ENCODE measurements at regions not wholly inside any gene's neighbourhood (a gene's known extent, or its start where the extent isn't known, plus 50 kb on each side); places are given as distances from the start of the nearest gene placed in this dataset.
"Not testable (repeated sequence)": the region's sequence is repeated elsewhere in the genome, so short reads cannot be mapped to it uniquely, and the experiment has no call there.

GRCh38 chr2:40043641-40044040 is 264.6 kb upstream of the THUMPD2 start:
- no peak for DNase-seq (ENCODE audit: low spot score)

GRCh38 chr2:40043191-40043590 is 264.1 kb upstream of the THUMPD2 start:
- DNase-seq (ENCODE audit: low spot score), result no peak

- no peak for DNase-seq (ENCODE audit: low spot score)
Measured at GRCh38 chr2:40041422-40042382, 262.6 kb upstream of the THUMPD2 start.

GRCh38 chr2:40039549-40039948 is 260.5 kb upstream of the THUMPD2 start:
- no peak for DNase-seq (ENCODE audit: low spot score)

GRCh38 chr2:40038646-40039045 is 259.6 kb upstream of the THUMPD2 start:
- DNase-seq (ENCODE audit: low spot score), result no peak

GRCh38 chr2:40037303-40037702 is 258.2 kb upstream of the THUMPD2 start:
- DNase-seq (ENCODE audit: low spot score), result no peak

- no peak for DNase-seq (ENCODE audit: low spot score)
Measured at GRCh38 chr2:40036241-40036640, 257.2 kb upstream of the THUMPD2 start.

- DNase-seq (ENCODE audit: low spot score), result no peak
Measured at GRCh38 chr2:40034801-40035200, 255.7 kb upstream of the THUMPD2 start.

- no peak for DNase-seq (ENCODE audit: low spot score)
Measured at GRCh38 chr2:40034198-40034597, 255.1 kb upstream of the THUMPD2 start.

GRCh38 chr2:40033781-40034180 is 254.7 kb upstream of the THUMPD2 start:
- no peak for DNase-seq (ENCODE audit: low spot score)

- DNase-seq (ENCODE audit: low spot score), result no peak
Measured at GRCh38 chr2:40032650-40033319, 253.7 kb upstream of the THUMPD2 start.

- no peak for DNase-seq (ENCODE audit: low spot score)
Measured at GRCh38 chr2:40030456-40030975, 251.5 kb upstream of the THUMPD2 start.

- DNase-seq (ENCODE audit: low spot score), result no peak
Measured at GRCh38 chr2:40028792-40029488, 249.9 kb upstream of the THUMPD2 start.

- no peak for DNase-seq (ENCODE audit: low spot score)
Measured at GRCh38 chr2:40027968-40028367, 248.9 kb upstream of the THUMPD2 start.

- DNase-seq (ENCODE audit: low spot score), result not testable (repeated sequence)
Measured at GRCh38 chr2:40025276-40025675, 246.2 kb upstream of the THUMPD2 start.

- DNase-seq (ENCODE audit: low spot score), result no peak
Measured at GRCh38 chr2:40020997-40021396, 241.9 kb upstream of the THUMPD2 start.

GRCh38 chr2:40016151-40016885 is 237.3 kb upstream of the THUMPD2 start:
- no peak for DNase-seq (ENCODE audit: low spot score)

GRCh38 chr2:40013962-40014361 is 234.9 kb upstream of the THUMPD2 start:
- not testable (repeated sequence) for DNase-seq (ENCODE audit: low spot score)

GRCh38 chr2:40004336-40004735 is 225.3 kb upstream of the THUMPD2 start:
- no peak for DNase-seq (ENCODE audit: low spot score)

- no peak for DNase-seq (ENCODE audit: low spot score)
Measured at GRCh38 chr2:40002339-40002738, 223.3 kb upstream of the THUMPD2 start.

- no peak for DNase-seq (ENCODE audit: low spot score)
Measured at GRCh38 chr2:39999864-40000263, 220.8 kb upstream of the THUMPD2 start.

- DNase-seq (ENCODE audit: low spot score), result no peak
Measured at GRCh38 chr2:39998617-39999016, 219.6 kb upstream of the THUMPD2 start.

All from D341Med (cell line).